Glutamatergic neuron (in vitro differentiated cells): ENCODE measurements at regions not wholly inside any gene's neighbourhood (a gene's known extent, or its start where the extent isn't known, plus 50 kb on each side); places are given as distances from the start of the nearest gene placed in this dataset.

Experiments used
- DNase-seq: peaks from one replicate; pipeline ENCODE4 v3.0.0; 2022
- H3K27ac Mint-ChIP-seq: one replicate; pipeline ENCODE4 v1.8.0; 2020; ENCODE audit warnings: mild to moderate bottlenecking, mixed read lengths, inconsistent platforms; ENCODE audit not compliant: unreplicated experiment
- H3K27me3 Mint-ChIP-seq: one replicate; pipeline ENCODE4 v1.8.0; 2020; ENCODE audit warnings: mild to moderate bottlenecking, moderate library complexity, mixed read lengths, inconsistent platforms; ENCODE audit not compliant: unreplicated experiment
- H3K36me3 Mint-ChIP-seq: one replicate; pipeline ENCODE4 v1.8.0; 2020; ENCODE audit warnings: mild to moderate bottlenecking, mixed read lengths, inconsistent platforms; ENCODE audit not compliant: unreplicated experiment
- H3K4me1 Mint-ChIP-seq: one replicate; pipeline ENCODE4 v1.8.0; 2020; ENCODE audit warnings: mild to moderate bottlenecking, low read depth, mixed read lengths, inconsistent platforms; ENCODE audit not compliant: unreplicated experiment
- H3K4me3 Mint-ChIP-seq: one replicate; pipeline ENCODE4 v1.8.0; 2020; ENCODE audit warnings: mild to moderate bottlenecking, mixed read lengths, inconsistent platforms; ENCODE audit not compliant: unreplicated experiment
- H3K9me3 Mint-ChIP-seq: one replicate; pipeline ENCODE4 v1.8.0; 2020; ENCODE audit warnings: mild to moderate bottlenecking, moderate library complexity, mixed read lengths, inconsistent platforms; ENCODE audit not compliant: unreplicated experiment
- TF ChIP-seq, protein P1 (sequence below): fragments of 200-600 bp; sonication (generic); IDR thresholded peaks from one replicate; pipeline ENCODE4 v1.5.0; 2021; ENCODE audit not compliant: partially characterized antibody, unreplicated experiment

GRCh38 chr16:64782484-64782883 lies 339.4 kb downstream of the CDH11 start:
- no peak overlapping the region for H3K27ac Mint-ChIP-seq
- TF ChIP-seq, protein P1, sequence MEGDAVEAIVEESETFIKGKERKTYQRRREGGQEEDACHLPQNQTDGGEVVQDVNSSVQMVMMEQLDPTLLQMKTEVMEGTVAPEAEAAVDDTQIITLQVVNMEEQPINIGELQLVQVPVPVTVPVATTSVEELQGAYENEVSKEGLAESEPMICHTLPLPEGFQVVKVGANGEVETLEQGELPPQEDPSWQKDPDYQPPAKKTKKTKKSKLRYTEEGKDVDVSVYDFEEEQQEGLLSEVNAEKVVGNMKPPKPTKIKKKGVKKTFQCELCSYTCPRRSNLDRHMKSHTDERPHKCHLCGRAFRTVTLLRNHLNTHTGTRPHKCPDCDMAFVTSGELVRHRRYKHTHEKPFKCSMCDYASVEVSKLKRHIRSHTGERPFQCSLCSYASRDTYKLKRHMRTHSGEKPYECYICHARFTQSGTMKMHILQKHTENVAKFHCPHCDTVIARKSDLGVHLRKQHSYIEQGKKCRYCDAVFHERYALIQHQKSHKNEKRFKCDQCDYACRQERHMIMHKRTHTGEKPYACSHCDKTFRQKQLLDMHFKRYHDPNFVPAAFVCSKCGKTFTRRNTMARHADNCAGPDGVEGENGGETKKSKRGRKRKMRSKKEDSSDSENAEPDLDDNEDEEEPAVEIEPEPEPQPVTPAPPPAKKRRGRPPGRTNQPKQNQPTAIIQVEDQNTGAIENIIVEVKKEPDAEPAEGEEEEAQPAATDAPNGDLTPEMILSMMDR: no peak
- H3K4me1 Mint-ChIP-seq: no peaks in the 10 kb centered on the region
- H3K4me3 Mint-ChIP-seq: no peak overlapping the region
- H3K27me3 Mint-ChIP-seq: no peaks in the 10 kb centered on the region
- H3K36me3 Mint-ChIP-seq: no peaks in the 10 kb centered on the region
- DNase-seq: no peak
- peaks cover under 1% of the 10 kb centered on the region for H3K9me3 Mint-ChIP-seq

GRCh38 chr16:64780445-64780844 lies 341.4 kb downstream of the CDH11 start:
- TF ChIP-seq, protein P1: no peak
- Mint-ChIP-seq H3K27me3 (no peaks in the 10 kb centered on the region), H3K4me3 (no peak overlapping the region), H3K4me1 (no peaks in the 10 kb centered on the region), H3K36me3 (no peaks in the 10 kb centered on the region), H3K9me3 (peaks cover 2% of the 10 kb centered on the region), H3K27ac (no peak overlapping the region)
- DNase-seq: no peak

DNA sequence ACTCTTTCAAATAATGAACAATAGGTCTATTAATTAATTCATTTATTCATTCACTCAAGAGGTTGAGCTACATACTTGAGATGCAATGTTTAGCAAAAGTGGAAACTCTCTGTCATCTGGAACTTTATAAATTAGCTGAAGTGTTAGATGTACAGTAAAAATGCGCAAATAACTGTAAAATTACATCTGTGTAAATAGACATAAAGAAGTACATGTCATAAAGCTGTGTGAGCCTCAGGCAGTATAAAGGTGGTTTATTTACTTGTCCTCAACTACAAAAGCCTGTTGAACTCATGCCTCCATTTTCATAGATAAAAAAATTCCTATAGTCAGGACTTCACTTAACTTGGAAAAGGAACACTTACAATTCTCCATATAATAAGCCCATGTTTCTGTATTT lies 343.1 kb downstream of the CDH11 start:
- TF ChIP-seq, protein P1: no peak
- no peaks in the 10 kb centered on the region for H3K4me1 Mint-ChIP-seq
- no peak for DNase-seq
- H3K27me3 Mint-ChIP-seq: no peaks in the 10 kb centered on the region
- H3K9me3 Mint-ChIP-seq: peaks cover 2% of the 10 kb centered on the region
- H3K4me3 Mint-ChIP-seq: no peak overlapping the region
- H3K36me3 Mint-ChIP-seq: no peaks in the 10 kb centered on the region
- no peak overlapping the region for H3K27ac Mint-ChIP-seq

DNA sequence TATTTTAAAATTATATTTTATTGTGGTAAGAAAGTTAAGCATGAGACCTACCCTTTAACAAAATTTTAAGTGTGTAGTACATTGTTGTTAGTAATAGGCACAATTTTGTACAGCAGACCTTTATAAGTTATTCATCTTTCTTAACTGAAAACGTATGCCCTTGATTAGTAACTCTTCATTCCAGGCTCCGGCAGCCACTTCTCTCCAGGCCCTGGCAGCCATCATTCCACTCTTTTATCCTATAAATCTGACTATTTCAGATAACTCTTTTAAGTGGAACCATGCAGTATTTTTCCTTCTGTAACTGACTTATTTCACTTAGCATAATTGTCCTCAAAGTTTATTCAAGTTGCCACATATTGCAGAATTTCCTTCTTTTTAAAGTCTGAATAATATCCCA lies 348.2 kb downstream of the CDH11 start:
- TF ChIP-seq, protein P1: no peak
- H3K4me3 Mint-ChIP-seq: no peak overlapping the region
- peaks cover 1% of the 10 kb centered on the region for H3K27me3 Mint-ChIP-seq
- no peaks in the 10 kb centered on the region for H3K36me3 Mint-ChIP-seq
- DNase-seq: no peak
- H3K9me3 Mint-ChIP-seq: peaks cover 2% of the 10 kb centered on the region
- no peak overlapping the region for H3K27ac Mint-ChIP-seq
- H3K4me1 Mint-ChIP-seq: no peaks in the 10 kb centered on the region

GRCh38 chr16:64773184-64773583 lies 348.7 kb downstream of the CDH11 start:
- Mint-ChIP-seq H3K4me1 (no peaks in the 10 kb centered on the region), H3K9me3 (peaks cover 2% of the 10 kb centered on the region), H3K4me3 (no peak overlapping the region), H3K27ac (no peak overlapping the region), H3K27me3 (peaks cover 1% of the 10 kb centered on the region), H3K36me3 (no peaks in the 10 kb centered on the region)
- DNase-seq: no peak
- TF ChIP-seq, protein P1: no peak
